KOPT-K1 (cell line): ENCODE measurements at regions not wholly inside any gene's neighbourhood (a gene's known extent, or its start where the extent isn't known, plus 50 kb on each side); places are given as distances from the start of the nearest gene placed in this dataset.

Experiments
- H3K27ac ChIP-seq: fragments of 200-600 bp; sonication (generic); 2 replicates; pipeline ENCODE4 v1.5.1; 2016; ENCODE audit warnings: antibody characterized with exemption, mild to moderate bottlenecking, low read depth, low read length; ENCODE audit not compliant: poor library complexity, severe bottlenecking
- H3K36me3 ChIP-seq: fragments of 200-600 bp; sonication (generic); 2 replicates; pipeline ENCODE4 v1.5.1; 2017; ENCODE audit warnings: antibody characterized with exemption, mild to moderate bottlenecking, low read length, moderate library complexity; ENCODE audit not compliant: insufficient read depth
- H3K9me3 ChIP-seq: fragments of 200-600 bp; sonication (generic); 2 replicates; pipeline ENCODE4 v1.5.1; 2017; ENCODE audit warnings: antibody characterized with exemption, low read length, mild to moderate bottlenecking; ENCODE audit not compliant: insufficient read depth, poor library complexity, severe bottlenecking

- Histone ChIP-seq H3K9me3 (no peaks in the 10 kb centered on the region), H3K27ac (no peak overlapping the region), H3K36me3 (no peaks in the 10 kb centered on the region)
Measured at GRCh38 chr7:25790963-25791362, 361.0 kb upstream of the NFE2L3 start.

- Histone ChIP-seq H3K36me3 (no peaks in the 10 kb centered on the region), H3K27ac (no peak overlapping the region), H3K9me3 (no peaks in the 10 kb centered on the region)
Measured at GRCh38 chr7:25792586-25792985, 359.4 kb upstream of the NFE2L3 start.

GRCh38 chr7:25795824-25796235, 356.2 kb upstream of the NFE2L3 start:
- Histone ChIP-seq H3K27ac (no peak overlapping the region), H3K36me3 (no peaks in the 10 kb centered on the region), H3K9me3 (no peaks in the 10 kb centered on the region)

- Histone ChIP-seq H3K9me3 (no peaks in the 10 kb centered on the region), H3K36me3 (no peaks in the 10 kb centered on the region), H3K27ac (no peak overlapping the region)
Measured at GRCh38 chr7:25798344-25798743, 353.7 kb upstream of the NFE2L3 start.

- no peak overlapping the region for H3K27ac ChIP-seq
- no peaks in the 10 kb centered on the region for H3K36me3 ChIP-seq
- H3K9me3 ChIP-seq = no peaks in the 10 kb centered on the region
Measured at GRCh38 chr7:25801214-25801613, 350.8 kb upstream of the NFE2L3 start.

GRCh38 chr7:25802057-25802456, 349.9 kb upstream of the NFE2L3 start:
- H3K27ac ChIP-seq = no peak overlapping the region
- H3K36me3 ChIP-seq = no peaks in the 10 kb centered on the region

GRCh38 chr7:25802473-25802872, 349.5 kb upstream of the NFE2L3 start:
- Histone ChIP-seq H3K27ac (no peak overlapping the region), H3K9me3 (no peaks in the 10 kb centered on the region), H3K36me3 (no peaks in the 10 kb centered on the region)

More at GRCh38 chr7:25802057-25802456, 349.9 kb upstream of the NFE2L3 start:
- H3K9me3 ChIP-seq = no peaks in the 10 kb centered on the region

GRCh38 chr7:25803117-25803887, 348.7 kb upstream of the NFE2L3 start:
- H3K9me3 ChIP-seq = no peaks in the 10 kb centered on the region
- H3K36me3 ChIP-seq = no peaks in the 10 kb centered on the region
- no peak overlapping the region for H3K27ac ChIP-seq

GRCh38 chr7:25804154-25804553, 347.8 kb upstream of the NFE2L3 start:
- no peaks in the 10 kb centered on the region for H3K9me3 ChIP-seq
- no peaks in the 10 kb centered on the region for H3K36me3 ChIP-seq
- H3K27ac ChIP-seq = no peak overlapping the region

- Histone ChIP-seq H3K9me3 (no peaks in the 10 kb centered on the region), H3K36me3 (no peaks in the 10 kb centered on the region), H3K27ac (no peak overlapping the region)
Measured at GRCh38 chr7:25805027-25805687, 346.8 kb upstream of the NFE2L3 start.

GRCh38 chr7:25807086-25807611, 344.8 kb upstream of the NFE2L3 start:
- H3K36me3 ChIP-seq = no peaks in the 10 kb centered on the region
- no peaks in the 10 kb centered on the region for H3K9me3 ChIP-seq
- H3K27ac ChIP-seq = no peak overlapping the region

GRCh38 chr7:25809441-25809840, 342.6 kb upstream of the NFE2L3 start:
- no peak overlapping the region for H3K27ac ChIP-seq
- H3K36me3 ChIP-seq = no peaks in the 10 kb centered on the region
- H3K9me3 ChIP-seq = no peaks in the 10 kb centered on the region

- Histone ChIP-seq H3K9me3 (no peaks in the 10 kb centered on the region), H3K27ac (no peak overlapping the region), H3K36me3 (no peaks in the 10 kb centered on the region)
Measured at GRCh38 chr7:25812086-25812850, 339.7 kb upstream of the NFE2L3 start.

GRCh38 chr7:25813381-25813780, 338.6 kb upstream of the NFE2L3 start:
- Histone ChIP-seq H3K27ac (no peak overlapping the region), H3K36me3 (no peaks in the 10 kb centered on the region), H3K9me3 (no peaks in the 10 kb centered on the region)

- no peaks in the 10 kb centered on the region for H3K9me3 ChIP-seq
- no peak overlapping the region for H3K27ac ChIP-seq
- no peaks in the 10 kb centered on the region for H3K36me3 ChIP-seq
Measured at GRCh38 chr7:25815711-25816110, 336.3 kb upstream of the NFE2L3 start.
